ENCODE measurements at regions not wholly inside any gene's neighbourhood (a gene's known extent, or its start where the extent isn't known, plus 50 kb on each side); places are given as distances from the start of the nearest gene placed in this dataset.

- peak; percentile 28 for DNase-seq
Observed at GRCh38 chr1:192524223-192524622, 51.4 kb upstream of the RGS1 start.
